GM10266 (cell line): ENCODE measurements at regions not wholly inside any gene's neighbourhood (a gene's known extent, or its start where the extent isn't known, plus 50 kb on each side); places are given as distances from the start of the nearest gene placed in this dataset.
"Not testable (repeated sequence)": the region's sequence is repeated elsewhere in the genome, so short reads cannot be mapped to it uniquely, and the experiment has no call there.

ENCODE experiments used
- DNase-seq: peaks from one replicate; pipeline ENCODE4 v3.0.0; 2012; ENCODE audit errors: extremely low spot score
- TF ChIP-seq, protein P1 (sequence below): IDR thresholded peaks from 2 replicates; pipeline ENCODE4 v1.5.1; 2012; ENCODE audit warnings: mild to moderate bottlenecking, low read depth; ENCODE audit not compliant: control insufficient read depth, insufficient read depth; ENCODE audit errors: missing control alignments

DNA sequence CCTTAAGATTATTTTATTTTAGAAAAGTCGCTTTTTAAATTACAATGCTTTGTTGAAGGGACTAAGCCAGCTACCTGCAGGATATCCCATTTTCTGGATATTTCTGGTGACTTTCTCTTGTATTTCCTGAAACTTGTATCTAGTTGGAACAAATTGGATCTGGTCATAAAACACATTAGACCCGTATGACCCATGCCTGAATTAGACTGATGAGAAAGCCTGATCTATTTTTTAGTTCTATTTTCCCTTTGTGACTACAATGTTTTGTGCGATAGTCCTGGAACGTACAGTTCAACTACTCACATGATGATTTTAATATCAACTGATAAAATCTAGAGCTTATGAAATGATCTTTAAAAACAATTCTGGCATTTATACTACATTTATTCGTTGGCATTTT lies 151.8 kb downstream of the RHOU start:
- DNase-seq, result no peak
- TF ChIP-seq, protein P1, sequence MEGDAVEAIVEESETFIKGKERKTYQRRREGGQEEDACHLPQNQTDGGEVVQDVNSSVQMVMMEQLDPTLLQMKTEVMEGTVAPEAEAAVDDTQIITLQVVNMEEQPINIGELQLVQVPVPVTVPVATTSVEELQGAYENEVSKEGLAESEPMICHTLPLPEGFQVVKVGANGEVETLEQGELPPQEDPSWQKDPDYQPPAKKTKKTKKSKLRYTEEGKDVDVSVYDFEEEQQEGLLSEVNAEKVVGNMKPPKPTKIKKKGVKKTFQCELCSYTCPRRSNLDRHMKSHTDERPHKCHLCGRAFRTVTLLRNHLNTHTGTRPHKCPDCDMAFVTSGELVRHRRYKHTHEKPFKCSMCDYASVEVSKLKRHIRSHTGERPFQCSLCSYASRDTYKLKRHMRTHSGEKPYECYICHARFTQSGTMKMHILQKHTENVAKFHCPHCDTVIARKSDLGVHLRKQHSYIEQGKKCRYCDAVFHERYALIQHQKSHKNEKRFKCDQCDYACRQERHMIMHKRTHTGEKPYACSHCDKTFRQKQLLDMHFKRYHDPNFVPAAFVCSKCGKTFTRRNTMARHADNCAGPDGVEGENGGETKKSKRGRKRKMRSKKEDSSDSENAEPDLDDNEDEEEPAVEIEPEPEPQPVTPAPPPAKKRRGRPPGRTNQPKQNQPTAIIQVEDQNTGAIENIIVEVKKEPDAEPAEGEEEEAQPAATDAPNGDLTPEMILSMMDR, result no peak

DNA sequence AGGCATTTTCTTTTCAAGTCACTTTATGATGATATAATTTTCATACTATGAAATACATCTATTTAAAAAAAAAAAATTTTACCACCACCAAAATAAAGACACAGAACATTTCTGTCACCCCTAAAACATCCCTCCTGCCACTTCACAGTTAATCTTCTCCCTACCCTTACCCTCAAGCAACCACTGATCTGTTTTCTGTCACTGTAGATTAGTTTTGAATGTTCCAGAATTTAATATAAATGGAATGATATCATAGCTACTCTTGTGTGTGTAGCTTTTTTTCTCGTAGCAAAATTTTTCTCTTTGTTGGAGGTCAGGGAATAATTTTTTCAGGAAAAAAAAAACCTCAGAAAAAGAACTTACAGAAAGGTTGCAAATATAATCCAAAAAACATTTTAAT lies 152.7 kb downstream of the RHOU start:
- no peak for DNase-seq
- TF ChIP-seq, protein P1, result no peak

DNA sequence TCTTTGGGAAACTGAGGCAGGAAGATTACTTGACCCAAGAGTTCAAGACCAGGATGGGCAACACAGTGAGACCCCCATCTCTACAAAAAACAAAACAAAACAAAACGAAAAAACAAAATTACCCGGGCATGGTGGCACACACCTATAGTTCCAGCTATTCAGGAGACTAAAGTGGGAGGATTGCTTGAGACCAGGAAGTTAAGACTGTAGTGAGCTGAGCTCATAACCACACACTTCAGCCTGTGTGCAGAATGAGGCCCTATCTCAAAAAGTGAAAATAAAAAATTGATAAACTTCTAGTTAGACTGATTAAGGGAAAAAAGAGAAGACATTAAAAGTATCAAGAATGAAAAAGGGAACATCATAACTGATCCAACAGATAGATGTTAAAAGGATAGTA lies 154.0 kb downstream of the RHOU start:
- TF ChIP-seq, protein P1, result no peak

DNA sequence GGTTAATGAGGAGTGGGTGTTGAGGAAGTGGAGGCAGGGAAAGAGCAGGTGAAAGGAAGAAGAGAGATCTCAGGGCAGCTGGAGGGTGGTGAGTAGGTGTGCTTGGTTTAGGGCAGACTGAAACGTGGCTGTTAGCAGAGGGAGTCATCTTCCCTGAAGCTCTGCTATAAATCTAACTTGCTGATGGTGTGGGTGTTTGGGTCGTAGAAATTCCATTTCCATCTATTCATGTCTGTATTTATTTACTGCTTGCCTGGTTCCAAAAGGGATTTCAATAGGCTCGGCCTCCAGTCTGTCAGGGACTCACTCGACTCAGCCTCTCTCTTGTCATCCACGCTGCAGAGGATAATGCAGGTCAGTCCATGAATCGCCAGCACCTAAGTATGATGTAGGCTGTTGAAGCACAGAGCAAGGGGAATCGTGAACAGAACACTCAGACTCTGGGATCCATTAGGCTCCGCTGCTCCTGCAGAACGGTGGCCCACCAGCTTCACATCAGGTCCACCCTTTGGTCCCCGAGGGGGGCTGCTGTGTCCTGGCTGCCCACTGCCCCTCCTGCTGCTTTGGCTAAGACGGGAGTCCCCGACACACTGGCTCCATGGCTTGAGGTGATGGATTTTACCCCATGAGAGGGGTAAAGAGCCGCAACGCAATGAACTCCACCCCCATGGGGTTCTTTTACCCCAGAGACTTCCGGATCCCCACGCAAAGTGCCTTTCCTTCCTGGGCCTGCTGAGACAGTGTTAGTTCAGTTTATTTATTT lies 156.2 kb downstream of the RHOU start:
- no peak for DNase-seq
- TF ChIP-seq, protein P1, result no peak

More for the DNA sequence above, 154.0 kb downstream of the RHOU start:
- no peak for DNase-seq

DNA sequence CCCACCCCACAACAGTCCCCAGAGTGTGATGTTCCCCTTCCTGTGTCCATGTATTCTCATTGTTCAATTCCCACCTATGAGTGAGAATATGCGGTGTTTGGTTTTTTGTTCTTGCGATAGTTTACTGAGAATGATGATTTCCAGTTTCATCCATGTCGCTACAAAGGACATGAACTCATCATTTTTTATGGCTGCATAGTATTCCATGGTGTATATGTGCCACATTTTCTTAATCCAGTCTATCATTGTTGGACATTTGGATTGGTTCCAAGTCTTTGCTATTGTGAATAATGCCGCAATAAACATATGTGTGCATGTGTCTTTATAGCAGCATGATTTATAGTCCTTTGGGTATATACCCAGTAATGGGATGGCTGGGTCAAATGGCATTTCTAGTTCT lies 156.9 kb downstream of the RHOU start:
- DNase-seq, result not testable (repeated sequence)

DNA sequence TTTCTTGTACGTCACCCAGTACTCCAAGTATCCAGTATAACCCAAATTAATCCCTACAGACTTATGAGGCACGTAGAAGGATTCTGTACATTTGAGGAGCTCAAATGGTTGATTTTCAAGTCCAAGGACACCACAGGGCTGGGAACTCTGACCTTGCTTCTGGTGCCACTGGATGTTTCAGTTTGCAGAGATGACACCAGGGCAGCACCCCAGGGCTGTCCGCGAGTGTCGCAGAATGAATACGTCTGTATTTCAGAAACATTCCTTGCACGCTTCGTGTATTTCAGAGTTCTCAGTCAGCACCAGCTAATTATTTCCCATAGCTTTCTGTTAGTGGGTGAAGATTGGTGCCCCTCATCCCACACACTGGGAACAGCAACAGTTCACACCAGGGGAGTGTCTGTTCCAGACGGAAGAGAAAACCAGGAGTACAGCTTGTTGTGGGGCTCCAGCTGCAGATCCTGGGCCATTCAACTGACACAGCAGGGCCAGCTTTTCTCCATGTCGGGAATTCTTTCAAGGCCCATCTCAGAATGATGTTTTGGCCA lies 159.2 kb downstream of the RHOU start:
- TF ChIP-seq, protein P1, result no peak
- DNase-seq, result no peak

DNA sequence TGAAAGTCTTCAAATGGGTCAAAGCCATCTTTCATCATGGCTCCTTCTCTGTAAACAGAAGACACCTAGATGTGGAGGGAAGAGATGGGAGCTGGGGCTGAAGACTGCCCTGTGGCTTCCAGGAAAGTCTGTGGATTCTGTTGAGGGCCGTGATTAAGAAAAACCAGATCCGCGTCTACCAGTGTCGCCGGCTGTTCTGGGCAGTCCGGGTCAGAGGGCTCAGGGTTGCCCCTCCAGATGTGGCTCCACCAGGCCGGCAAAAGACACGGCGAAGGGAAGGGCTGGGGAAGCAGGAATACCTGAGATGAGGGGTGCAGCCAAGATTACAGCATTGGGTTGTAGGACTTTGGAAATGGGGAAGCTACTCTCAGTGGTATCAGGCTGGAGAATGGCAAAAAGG lies 162.6 kb downstream of the RHOU start:
- no peak for DNase-seq

More for the DNA sequence above, 162.6 kb downstream of the RHOU start:
- TF ChIP-seq, protein P1, result no peak
